Stimulated activated CD4-positive, alpha-beta T cell treated with anti-CD3 and anti-CD28 coated beads, TNF-alpha, amount 100 ng/mL, for 48 hours (primary cell): ENCODE measurements at regions not wholly inside any gene's neighbourhood (a gene's known extent, or its start where the extent isn't known, plus 50 kb on each side); places are given as distances from the start of the nearest gene placed in this dataset.

Experiments used
- DNase-seq, 3 donors: peaks; one replicate each; pipeline ENCODE4 v3.0.0-alpha.2; 2020; ENCODE audit warnings: low read depth in 3 of 3

DNA sequence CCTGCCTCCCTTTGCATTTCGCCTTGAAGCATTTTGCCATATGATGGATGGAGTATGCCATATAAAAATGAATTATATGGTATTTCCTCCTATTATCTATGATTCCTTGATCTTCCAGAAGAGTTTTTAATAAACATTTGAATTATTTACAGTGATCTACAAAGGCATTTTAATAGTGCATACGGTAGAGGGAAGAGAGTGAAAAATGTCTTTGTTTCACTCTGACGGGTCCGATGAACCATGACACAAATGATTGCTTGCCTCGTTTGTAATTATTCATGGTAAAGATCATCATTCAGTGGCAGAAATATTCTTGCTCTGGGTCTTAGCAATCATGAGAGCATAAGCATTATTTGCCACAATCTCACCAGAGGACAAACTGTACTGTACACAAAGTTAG, 1010.9 kb downstream of the NTRK3 start:
- DNase-seq, result no peak

GRCh38 chr15:87243474-87243873, 1013.1 kb downstream of the NTRK3 start:
- no peak for DNase-seq

- DNase-seq, result no peak
Observed at GRCh38 chr15:87239582-87240230, 1016.8 kb downstream of the NTRK3 start.

DNA sequence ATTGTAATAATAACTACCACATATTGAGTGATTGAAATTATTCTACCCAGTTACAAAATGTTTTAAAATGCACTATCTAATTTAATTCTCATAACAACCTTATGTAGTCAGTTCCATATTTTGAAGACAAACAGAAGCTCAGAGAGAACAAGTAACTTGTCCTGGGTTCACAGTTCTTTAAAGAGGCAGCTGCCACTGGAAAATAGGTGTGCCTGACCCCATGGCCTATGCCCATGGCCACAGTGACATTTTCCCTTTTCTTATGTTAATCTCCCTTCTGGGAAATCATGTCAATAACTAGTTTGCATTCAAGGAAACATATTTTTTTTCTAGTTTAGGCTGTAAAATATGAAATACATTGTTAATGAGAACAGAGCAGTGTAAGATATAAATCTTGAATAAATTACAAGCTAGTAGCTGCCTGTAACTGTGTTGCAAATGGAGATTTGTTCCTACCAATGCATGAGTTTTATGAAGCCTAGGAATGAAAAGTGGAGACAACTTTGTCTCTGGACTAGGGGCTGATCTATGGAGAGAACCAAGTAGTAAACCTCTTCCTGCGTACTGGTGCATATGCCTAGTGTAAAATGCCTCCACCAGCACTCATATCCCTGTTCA, 1018.0 kb downstream of the NTRK3 start:
- DNase-seq, result no peak

GRCh38 chr15:87228460-87228859, 1028.1 kb downstream of the NTRK3 start:
- DNase-seq, result no peak

DNA sequence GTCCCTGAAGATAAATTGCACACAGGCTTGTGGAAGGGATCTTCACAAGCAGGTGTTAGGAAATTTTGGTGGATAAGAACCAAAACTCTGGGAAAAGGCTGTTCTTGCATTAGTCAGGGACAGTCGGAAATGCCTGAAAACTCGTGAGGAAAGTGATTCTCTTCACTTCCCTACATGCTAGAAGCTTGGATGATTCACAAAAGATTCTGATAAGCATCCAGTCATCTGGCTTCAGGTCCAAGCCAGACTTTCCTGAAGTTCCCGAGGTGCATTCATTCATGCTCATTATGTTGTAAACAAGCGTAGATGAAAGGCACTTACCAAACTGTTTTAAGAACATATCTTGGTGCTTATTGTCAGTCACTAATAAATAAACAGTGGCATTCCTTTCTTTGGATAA, 1028.7 kb downstream of the NTRK3 start:
- no peak for DNase-seq

GRCh38 chr15:87225436-87225835, 1031.1 kb downstream of the NTRK3 start:
- no peak for DNase-seq

- DNase-seq, result no peak
Observed at GRCh38 chr15:87224404-87224803, 1032.1 kb downstream of the NTRK3 start.

DNA sequence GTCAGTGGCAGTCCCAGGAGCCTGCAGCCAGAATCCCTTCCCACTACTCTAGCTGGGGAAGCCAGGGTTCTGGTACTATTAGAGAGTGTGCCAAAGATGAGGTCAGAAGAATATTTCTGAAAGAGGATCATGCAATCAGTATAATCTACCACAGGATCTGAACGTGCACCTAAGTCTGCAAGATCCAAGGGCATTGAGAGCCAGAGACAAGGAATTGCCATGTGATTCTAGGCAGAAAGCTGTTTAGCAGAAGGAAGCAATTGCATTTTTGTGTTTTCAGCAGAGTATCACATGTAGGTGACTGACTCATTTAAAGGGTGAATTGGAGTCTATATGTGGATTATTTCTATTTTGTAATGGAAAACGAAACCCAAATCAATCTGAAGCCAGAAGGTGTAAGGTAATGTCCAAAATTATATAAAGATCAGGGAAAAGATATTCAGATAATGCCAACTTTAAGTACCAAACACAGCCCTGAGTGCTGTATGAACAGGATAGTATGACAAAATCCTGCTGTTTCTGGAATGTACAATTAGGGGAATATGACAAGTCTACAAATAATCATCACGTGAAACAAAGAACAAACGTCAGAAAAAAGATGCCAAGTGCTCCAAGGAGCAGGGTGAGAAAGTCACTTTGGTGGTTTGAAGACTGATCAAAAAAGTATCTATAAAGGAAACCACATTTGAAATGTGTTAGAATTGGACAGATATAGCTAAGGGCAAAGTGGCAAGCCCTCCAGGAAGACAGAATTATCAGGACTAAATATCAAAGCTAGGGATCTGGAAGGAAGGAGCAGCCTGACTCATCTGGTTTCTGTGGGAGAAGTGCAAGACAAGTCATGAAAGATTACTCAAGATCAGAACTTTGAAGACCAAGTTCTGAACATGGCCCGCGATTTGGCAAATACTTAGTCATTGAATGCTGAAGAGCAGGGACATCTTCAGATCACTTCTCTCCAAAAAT, 1036.6 kb downstream of the NTRK3 start:
- DNase-seq, result no peak

DNA sequence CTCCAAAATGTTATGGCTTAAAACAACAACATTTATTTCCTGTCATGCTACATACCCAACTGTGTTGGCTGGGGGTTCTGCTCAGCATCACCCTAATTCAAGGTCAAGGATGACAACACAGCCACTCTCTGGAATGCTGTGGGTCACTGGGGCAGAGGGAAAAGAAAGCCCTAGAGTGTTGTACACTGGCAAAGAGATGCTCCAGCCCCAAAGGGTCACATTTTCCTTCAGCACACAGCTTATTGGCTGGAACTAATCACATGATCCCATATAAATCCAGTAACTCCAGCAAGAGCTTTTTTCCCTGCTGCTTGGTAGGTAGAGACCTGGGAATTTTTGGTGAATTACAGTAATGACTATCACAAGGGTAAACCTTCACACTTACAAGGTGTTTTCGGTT, 1041.4 kb downstream of the NTRK3 start:
- no peak for DNase-seq

GRCh38 chr15:87213626-87214025, 1042.9 kb downstream of the NTRK3 start:
- DNase-seq, result no peak

GRCh38 chr15:87212041-87212440, 1044.5 kb downstream of the NTRK3 start:
- no peak for DNase-seq

DNA sequence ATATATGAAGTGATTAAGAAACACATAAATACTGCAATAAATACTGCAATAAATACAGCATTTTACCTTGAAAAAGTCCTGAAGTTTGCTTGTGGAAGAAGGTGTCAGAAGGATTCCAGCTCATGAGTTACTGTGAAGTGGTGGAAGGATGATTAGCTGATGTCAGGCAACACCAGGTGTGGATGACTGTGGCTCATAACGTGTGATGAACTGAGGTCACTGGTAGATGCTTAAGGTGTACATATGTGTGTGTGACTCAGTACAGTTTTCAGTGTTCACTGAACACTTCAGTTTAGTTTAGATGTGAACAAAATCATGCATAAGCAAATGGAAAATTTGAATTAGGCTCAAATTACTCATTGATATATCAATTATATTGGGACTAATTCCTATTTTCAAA, 1045.0 kb downstream of the NTRK3 start:
- DNase-seq, result no peak

DNA sequence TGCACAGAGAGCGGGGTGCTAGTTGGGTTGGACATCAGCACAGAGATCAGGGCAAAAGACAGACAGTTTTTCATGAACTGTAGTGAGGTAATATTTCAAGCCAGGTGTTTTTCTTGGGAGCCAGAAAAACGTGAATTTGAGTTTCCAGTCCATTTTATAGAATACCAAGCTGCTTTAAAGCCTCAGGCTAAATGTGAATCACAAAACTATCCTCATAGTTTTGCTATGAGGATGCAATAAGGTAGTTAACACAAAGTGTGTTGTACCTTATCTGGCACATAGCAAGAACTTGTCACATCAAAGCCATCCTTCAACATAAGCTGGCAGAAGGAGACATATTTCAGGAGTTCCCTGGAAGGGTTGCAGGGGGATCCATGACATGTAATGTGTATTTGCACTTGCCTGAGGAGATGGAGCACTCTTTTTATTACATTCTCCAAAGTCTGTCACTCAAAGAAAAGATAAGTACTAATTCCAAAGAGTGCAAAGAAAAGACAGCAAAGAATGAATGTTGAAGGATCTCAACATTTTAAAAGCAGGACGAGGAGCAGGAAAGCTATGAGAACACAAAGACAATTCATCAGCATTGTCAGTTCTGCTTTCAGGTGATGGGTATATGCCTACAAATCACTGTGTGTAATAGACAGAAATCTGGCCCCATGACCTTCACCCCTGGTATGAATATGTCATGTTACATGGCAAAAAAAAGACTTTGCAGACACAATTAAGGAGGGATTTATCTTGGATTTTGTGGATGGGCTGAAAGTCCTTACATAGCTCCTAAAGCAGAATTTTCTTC, 1046.4 kb downstream of the NTRK3 start:
- DNase-seq, result no peak

DNA sequence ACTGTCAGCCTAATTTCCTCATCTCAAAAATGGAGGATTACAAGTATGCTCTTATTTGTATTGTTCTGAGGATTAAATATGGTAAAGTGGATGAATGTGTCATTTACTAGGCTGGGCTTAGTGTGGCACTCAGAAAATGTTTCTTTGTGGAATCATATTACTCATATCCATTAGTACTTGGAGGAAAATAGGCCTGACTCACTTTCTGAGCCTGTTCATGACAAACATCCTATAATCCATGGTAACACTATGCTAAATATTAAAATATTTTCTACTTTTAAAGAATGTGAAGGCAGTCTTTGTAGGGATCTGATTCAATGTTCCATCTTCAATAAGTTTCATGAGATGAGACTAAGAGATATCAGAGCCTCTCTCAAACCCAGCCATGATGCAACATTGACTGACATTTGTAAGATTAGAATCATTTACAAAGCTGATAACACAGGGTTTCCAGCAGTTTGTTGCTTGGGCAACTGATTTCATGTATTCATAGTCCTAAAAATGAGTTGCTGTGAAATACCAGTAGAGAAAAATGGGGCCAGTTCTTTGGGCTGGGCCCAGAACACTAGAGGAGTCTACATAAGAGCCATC, 1048.5 kb downstream of the NTRK3 start:
- DNase-seq, result no peak

GRCh38 chr15:87207251-87207650, 1049.3 kb downstream of the NTRK3 start:
- no peak for DNase-seq

DNA sequence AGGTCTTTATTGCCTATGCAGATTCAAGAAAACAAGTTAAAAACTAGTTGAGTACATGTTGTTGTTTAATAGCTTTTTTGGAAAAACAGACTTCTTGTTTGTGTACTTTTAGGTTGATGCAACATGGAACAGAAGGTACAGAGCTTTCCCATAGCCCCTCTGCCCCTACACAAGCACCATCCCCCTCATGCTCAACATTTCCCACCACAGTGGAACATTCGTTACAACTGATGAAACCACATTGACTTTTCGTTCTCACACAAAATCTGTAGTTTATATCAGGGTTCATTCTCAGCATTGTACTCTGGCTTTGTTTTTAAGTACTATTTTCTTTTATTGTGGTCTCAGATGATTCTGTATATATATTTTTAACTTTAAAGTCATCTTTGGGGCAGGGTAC, 1054.6 kb downstream of the NTRK3 start:
- no peak for DNase-seq

- no peak for DNase-seq
Observed at GRCh38 chr15:87200149-87200548, 1056.4 kb downstream of the NTRK3 start.

GRCh38 chr15:87197981-87198380, 1058.6 kb downstream of the NTRK3 start:
- DNase-seq, result no peak

- DNase-seq, result no peak
Observed at GRCh38 chr15:87196498-87196897, 1060.0 kb downstream of the NTRK3 start.

DNA sequence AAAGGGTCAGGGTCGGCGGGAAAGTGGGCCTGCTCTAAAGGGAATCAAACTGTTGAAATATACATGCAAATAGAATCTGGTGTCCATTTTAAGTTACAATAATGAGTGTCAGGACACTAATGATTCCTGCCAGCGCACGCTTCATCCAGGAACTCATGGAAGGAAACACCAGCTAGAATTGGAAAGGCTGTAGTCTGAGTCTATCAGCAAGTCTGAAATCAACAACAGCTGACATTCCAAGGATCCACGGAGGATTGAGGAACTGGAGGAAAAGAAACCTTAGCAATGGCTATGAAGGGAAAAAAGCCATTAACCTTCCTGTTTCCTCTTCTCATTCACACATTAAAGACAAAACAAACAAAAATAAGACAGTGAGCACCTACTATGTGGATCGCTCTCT, 1063.1 kb downstream of the NTRK3 start:
- no peak for DNase-seq

- no peak for DNase-seq
Observed at GRCh38 chr15:87167706-87168105, 1088.0 kb downstream of the AGBL1 start.
